IPS-20b (cell line): ENCODE measurements at regions not wholly inside any gene's neighbourhood (a gene's known extent, or its start where the extent isn't known, plus 50 kb on each side); places are given as distances from the start of the nearest gene placed in this dataset.

Source experiments
- H3K27ac ChIP-seq: one replicate; pipeline ENCODE4 v1.5.1; 2013; ENCODE audit warnings: low read length
- H3K27me3 ChIP-seq: 2 replicates; pipeline ENCODE4 v1.6.1; 2013; ENCODE audit warnings: mild to moderate bottlenecking, low read length, inconsistent platforms; ENCODE audit not compliant: insufficient read depth
- H3K36me3 ChIP-seq: 2 replicates; pipeline ENCODE4 v1.6.1; 2013; ENCODE audit warnings: low read depth, mild to moderate bottlenecking, inconsistent platforms, low read length, moderate library complexity; ENCODE audit not compliant: insufficient read depth
- H3K4me1 ChIP-seq: 2 replicates; pipeline ENCODE4 v1.6.1; 2013; ENCODE audit warnings: mild to moderate bottlenecking, control low read depth, inconsistent platforms, low read length, moderate library complexity; ENCODE audit not compliant: insufficient read depth
- H3K4me3 ChIP-seq: 2 replicates; pipeline ENCODE4 v1.5.1; 2013; ENCODE audit warnings: mild to moderate bottlenecking, low read length, inconsistent platforms
- H3K9ac ChIP-seq: 2 replicates; pipeline ENCODE4 v1.6.1; 2013; ENCODE audit warnings: low read depth, mild to moderate bottlenecking, inconsistent platforms, low read length, moderate library complexity
- H3K9me3 ChIP-seq: 2 replicates; pipeline ENCODE4 v1.6.1; 2013; ENCODE audit warnings: mild to moderate bottlenecking, low read depth, low read length, inconsistent platforms; ENCODE audit not compliant: insufficient read depth

DNA sequence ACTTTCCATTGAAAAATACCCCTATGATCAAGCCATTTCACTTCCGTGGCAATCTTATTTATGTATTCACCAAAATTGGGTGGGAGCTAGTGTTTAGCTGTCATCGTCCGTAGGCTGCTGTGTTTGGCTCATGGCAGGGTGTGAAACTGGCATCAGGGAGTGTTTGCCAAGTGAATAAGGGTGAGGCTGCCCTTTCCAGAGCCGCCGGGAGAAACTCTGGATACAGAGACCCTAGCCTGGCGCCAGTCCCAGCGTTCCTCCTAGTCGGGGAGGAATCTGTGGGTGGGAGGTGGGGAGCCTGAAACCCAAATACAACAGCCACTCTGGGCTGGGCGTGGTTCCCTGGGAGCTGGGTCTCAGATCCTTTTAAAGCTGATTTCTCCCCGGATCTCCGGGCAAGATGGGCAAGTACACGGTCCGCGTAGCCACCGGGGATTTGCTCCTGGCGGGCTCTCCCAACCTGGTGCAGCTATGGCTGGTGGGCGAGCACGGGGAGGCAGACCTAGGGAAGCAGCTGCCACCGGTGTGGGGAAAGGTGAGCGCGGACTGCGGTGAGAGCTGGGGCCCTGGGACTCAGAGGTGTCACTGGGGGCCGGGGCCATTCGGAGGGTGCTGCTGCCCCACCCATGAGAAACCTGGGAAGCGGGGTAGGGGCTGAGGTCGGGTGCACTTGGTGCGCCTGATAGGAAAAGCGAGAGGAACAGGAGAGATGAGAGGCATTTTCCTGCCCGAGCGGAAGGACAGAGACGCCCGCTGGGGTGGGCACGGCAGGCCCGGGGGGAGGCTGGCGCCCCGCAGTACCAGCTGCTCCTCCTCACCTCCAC, 62.1 kb upstream of the TEKT1 start:
- H3K27ac ChIP-seq, result no peak overlapping the region
- H3K36me3 ChIP-seq, result peaks cover 34% of the 10 kb centered on the region
- H3K4me1 ChIP-seq, result no peaks in the 10 kb centered on the region
- H3K27me3 ChIP-seq, result no peaks in the 10 kb centered on the region; the same call in 1 of the 2 replicates
- no peak overlapping the region for H3K9ac ChIP-seq
- no peak overlapping the region; the same call in 1 of the 2 replicates for H3K4me3 ChIP-seq
- H3K9me3 ChIP-seq, result no peaks in the 10 kb centered on the region

DNA sequence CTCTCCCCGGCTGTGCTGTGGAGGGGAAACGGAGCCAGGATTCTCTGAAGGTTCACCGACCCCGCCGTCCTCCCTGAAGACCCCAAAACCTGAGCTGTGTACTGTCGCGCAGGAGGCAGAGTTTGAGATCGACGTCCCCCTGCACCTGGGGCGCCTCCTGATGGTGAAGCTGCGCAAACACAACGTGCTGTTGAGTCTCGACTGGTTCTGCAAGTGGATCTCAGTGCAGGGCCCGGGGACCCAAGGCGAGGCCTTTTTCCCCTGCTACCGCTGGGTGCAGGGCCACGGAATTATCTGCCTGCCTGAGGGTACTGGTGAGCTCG, 62.6 kb upstream of the TEKT1 start:
- Histone ChIP-seq H3K9ac (no peak overlapping the region), H3K4me3 (no peak overlapping the region; the same call in 1 of the 2 replicates), H3K27ac (no peak overlapping the region), H3K36me3 (peaks cover 40% of the 10 kb centered on the region), H3K9me3 (no peaks in the 10 kb centered on the region), H3K27me3 (no peaks in the 10 kb centered on the region; the same call in 1 of the 2 replicates), H3K4me1 (no peaks in the 10 kb centered on the region)

- no peak overlapping the region for H3K9ac ChIP-seq
- H3K27me3 ChIP-seq, result no peaks in the 10 kb centered on the region
- no peaks in the 10 kb centered on the region for H3K4me1 ChIP-seq
- H3K27ac ChIP-seq, result no peak overlapping the region
- H3K9me3 ChIP-seq, result no peaks in the 10 kb centered on the region
- H3K36me3 ChIP-seq, result peaks cover 52% of the 10 kb centered on the region
- H3K4me3 ChIP-seq, result no peak overlapping the region
Measured at GRCh38 chr17:6901086-6901485, 69.6 kb upstream of the TEKT1 start.

DNA sequence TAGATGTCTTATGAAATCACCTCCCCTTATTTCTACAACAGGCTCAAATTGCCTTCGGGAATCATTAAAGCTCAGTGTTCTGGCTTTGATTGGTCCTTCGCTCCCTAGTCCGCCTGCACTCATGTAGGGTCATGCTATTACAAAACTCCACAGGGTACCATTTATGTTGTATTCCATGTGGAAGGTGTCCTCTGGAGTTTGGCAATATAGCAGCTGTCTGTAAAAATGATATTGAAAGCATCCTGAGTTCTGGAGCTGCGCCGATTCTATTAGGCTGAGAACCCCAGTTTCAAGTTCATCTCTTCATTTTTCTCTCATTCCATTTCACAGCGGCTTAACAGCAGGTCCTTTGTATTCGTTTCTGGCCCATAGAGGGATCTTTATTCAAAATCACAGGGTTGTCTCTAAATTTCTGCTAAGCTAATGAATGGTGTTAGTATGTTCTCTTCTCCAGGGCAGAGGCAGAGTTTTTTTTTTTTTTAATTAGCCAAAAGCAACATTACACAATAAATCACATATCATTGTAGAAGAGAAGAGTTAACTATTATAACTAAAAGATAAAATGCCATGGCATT, 71.9 kb upstream of the TEKT1 start:
- Histone ChIP-seq H3K27me3 (no peaks in the 10 kb centered on the region), H3K9me3 (no peaks in the 10 kb centered on the region), H3K9ac (no peak overlapping the region), H3K27ac (no peak overlapping the region), H3K4me3 (no peak overlapping the region), H3K4me1 (no peaks in the 10 kb centered on the region), H3K36me3 (peaks cover 29% of the 10 kb centered on the region)

GRCh38 chr17:6908807-6909206, 77.3 kb upstream of the TEKT1 start:
- Histone ChIP-seq H3K9me3 (peaks cover 31% of the 10 kb centered on the region), H3K4me3 (no peak overlapping the region), H3K27ac (no peak overlapping the region)

DNA sequence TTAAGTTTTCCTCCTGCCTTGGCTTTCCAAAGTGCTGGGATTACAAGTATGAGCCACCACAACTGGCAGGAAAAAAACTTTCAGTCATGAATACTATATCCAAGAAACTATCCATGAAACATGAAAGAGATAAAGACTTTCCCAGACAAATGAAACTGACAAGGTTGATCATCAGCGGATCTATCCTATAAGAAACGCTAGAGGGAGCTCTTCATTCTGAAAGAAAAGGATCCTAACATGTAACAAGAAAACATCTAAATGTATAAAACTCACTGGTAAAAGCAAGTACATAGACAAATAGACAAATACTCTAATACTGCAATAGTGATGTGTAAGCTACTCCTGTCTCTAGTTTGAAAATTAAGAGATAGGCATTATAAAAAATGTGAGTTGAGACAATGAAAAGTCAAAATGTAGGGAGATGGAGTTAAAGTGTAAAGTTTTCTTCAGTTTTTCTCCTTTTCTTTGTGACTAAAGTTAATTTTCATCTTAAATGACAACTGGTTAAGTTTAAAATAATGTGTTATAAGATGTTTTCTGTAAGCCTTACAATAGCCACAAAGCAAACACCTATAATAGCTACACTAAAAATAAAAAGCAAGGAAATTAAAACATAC, 79.6 kb upstream of the TEKT1 start:
- peaks cover 51% of the 10 kb centered on the region for H3K9me3 ChIP-seq
- no peak overlapping the region for H3K9ac ChIP-seq
- H3K36me3 ChIP-seq, result no peaks in the 10 kb centered on the region
- H3K4me3 ChIP-seq, result no peak overlapping the region
- no peaks in the 10 kb centered on the region for H3K4me1 ChIP-seq
- H3K27me3 ChIP-seq, result no peaks in the 10 kb centered on the region
- no peak overlapping the region for H3K27ac ChIP-seq

More at GRCh38 chr17:6908807-6909206, 77.3 kb upstream of the TEKT1 start:
- Histone ChIP-seq H3K36me3 (peaks cover 3% of the 10 kb centered on the region; the same call in 1 of the 2 replicates), H3K27me3 (no peaks in the 10 kb centered on the region), H3K9ac (no peak overlapping the region), H3K4me1 (no peaks in the 10 kb centered on the region)

DNA sequence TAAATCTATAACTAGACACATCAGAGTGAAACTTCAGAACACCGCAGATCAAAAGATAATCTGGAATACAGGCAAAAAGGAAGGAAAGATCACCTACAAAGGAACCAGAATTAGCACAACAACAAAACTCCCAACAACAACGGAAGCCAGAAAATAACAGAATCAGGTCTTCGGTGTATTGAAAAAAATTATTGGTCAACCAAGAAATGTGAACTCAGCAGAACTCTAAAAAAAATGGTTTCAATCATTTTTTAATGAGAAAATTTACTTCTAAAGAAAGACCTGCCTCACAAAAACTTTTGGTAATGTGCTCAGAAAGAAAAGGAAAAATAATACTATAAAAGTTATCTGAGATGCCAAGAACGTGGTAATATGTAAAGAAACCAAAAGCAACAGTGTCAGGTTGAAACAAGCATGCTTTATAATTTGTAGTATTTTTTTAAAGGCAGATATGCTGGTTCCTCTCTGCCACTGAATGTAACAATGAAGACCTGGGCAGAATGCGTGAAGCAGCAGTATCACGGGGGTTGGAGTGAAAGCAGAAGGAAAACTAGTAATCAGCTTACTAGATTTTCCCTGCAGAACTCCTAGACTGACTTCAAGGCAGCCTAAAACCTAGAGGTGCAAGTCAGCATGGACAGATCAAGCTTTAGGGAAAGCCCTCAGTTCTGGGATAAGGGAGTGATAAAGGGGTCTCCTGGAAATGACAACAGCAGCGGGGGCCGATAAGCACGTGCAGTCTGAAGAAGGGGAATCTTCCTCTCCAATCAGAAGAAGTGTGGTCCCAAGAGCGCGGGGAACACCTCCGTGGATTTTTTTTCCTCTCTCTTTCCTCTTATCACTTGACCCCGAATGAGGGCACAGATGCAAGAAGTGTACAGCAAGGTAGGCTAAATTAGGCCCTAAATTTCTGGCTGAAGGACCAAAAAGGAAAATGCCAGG, 80.9 kb upstream of the TEKT1 start:
- H3K36me3 ChIP-seq, result no peaks in the 10 kb centered on the region
- H3K9ac ChIP-seq, result no peak overlapping the region
- H3K4me1 ChIP-seq, result no peaks in the 10 kb centered on the region
- no peak overlapping the region for H3K27ac ChIP-seq
- peaks cover 63% of the 10 kb centered on the region for H3K9me3 ChIP-seq
- no peaks in the 10 kb centered on the region for H3K27me3 ChIP-seq
- no peak overlapping the region for H3K4me3 ChIP-seq

GRCh38 chr17:6913608-6914443, 82.0 kb upstream of the ALOX12 start:
- Histone ChIP-seq H3K9ac (no peak overlapping the region), H3K4me3 (no peak overlapping the region), H3K27me3 (no peaks in the 10 kb centered on the region), H3K4me1 (no peaks in the 10 kb centered on the region), H3K36me3 (no peaks in the 10 kb centered on the region), H3K9me3 (peaks cover 74% of the 10 kb centered on the region), H3K27ac (no peak overlapping the region)

GRCh38 chr17:6914711-6915110, 81.1 kb upstream of the ALOX12 start:
- H3K27ac ChIP-seq, result no peak overlapping the region
- no peaks in the 10 kb centered on the region for H3K27me3 ChIP-seq
- no peak overlapping the region for H3K9ac ChIP-seq
- H3K4me3 ChIP-seq, result no peak overlapping the region
- no peaks in the 10 kb centered on the region for H3K36me3 ChIP-seq
- H3K4me1 ChIP-seq, result no peaks in the 10 kb centered on the region
- H3K9me3 ChIP-seq, result peaks cover 74% of the 10 kb centered on the region

- no peaks in the 10 kb centered on the region for H3K27me3 ChIP-seq
- H3K9me3 ChIP-seq, result peaks cover 74% of the 10 kb centered on the region
- no peak overlapping the region for H3K9ac ChIP-seq
- no peak overlapping the region for H3K4me3 ChIP-seq
- H3K27ac ChIP-seq, result no peak overlapping the region
- no peaks in the 10 kb centered on the region for H3K4me1 ChIP-seq
- H3K36me3 ChIP-seq, result no peaks in the 10 kb centered on the region
Measured at GRCh38 chr17:6915620-6916019, 80.2 kb upstream of the ALOX12 start.

DNA sequence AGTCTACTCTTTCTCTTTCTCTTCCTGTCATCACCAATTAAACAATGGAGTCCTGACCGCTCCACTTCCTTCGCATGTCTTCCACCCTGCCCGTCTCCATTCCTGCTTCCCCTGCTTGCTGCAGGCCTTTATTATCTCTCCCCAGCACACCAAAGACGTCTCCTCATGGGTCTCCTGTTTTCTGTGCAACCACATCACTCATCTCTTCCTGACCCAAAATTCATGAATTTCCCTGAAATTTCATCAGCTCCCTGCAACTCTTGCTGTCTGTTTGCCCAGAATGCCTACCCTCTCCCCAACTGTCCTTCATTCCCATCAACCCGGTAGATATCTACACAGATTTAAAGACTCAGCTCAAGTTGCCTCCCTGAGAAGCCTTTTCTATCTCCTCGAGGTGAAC, 76.7 kb upstream of the ALOX12 start:
- Histone ChIP-seq H3K4me1 (no peaks in the 10 kb centered on the region), H3K36me3 (no peaks in the 10 kb centered on the region), H3K27me3 (no peaks in the 10 kb centered on the region), H3K9ac (no peak overlapping the region), H3K27ac (no peak overlapping the region), H3K9me3 (peaks cover 43% of the 10 kb centered on the region), H3K4me3 (no peak overlapping the region)
